ES-I3 (cell line): ENCODE measurements at regions not wholly inside any gene's neighbourhood (a gene's known extent, or its start where the extent isn't known, plus 50 kb on each side); places are given as distances from the start of the nearest gene placed in this dataset.

Experiments
- H3K36me3 ChIP-seq: 2 replicates; pipeline ENCODE4 v1.6.1; 2013; ENCODE audit warnings: mild to moderate bottlenecking, low read length, control low read depth, moderate library complexity; ENCODE audit not compliant: insufficient read depth
- H3K4me1 ChIP-seq: 2 replicates; pipeline ENCODE4 v1.6.1; 2013; ENCODE audit warnings: mild to moderate bottlenecking, control low read depth, low read length; ENCODE audit not compliant: insufficient read depth
- H3K9ac ChIP-seq: 2 replicates; pipeline ENCODE4 v1.6.1; 2013; ENCODE audit warnings: low read depth, mild to moderate bottlenecking, low read length, moderate library complexity
- H3K9me3 ChIP-seq: 2 replicates; pipeline ENCODE4 v1.6.1; 2013; ENCODE audit warnings: mild to moderate bottlenecking, low read length, moderate library complexity; ENCODE audit not compliant: control insufficient read depth, insufficient read depth

GRCh38 chr2:180625006-180625844 lies 355.2 kb upstream of the UBE2E3 start:
- Histone ChIP-seq H3K9ac (no peak overlapping the region), H3K4me1 (no peaks in the 10 kb centered on the region), H3K36me3 (no peaks in the 10 kb centered on the region), H3K9me3 (no peaks in the 10 kb centered on the region)

- Histone ChIP-seq H3K9me3 (no peaks in the 10 kb centered on the region), H3K4me1 (no peaks in the 10 kb centered on the region), H3K36me3 (no peaks in the 10 kb centered on the region), H3K9ac (no peak overlapping the region)
Observed at GRCh38 chr2:180621941-180622918, 358.2 kb upstream of the UBE2E3 start.

GRCh38 chr2:180621366-180621765 lies 359.0 kb upstream of the UBE2E3 start:
- Histone ChIP-seq H3K36me3 (no peaks in the 10 kb centered on the region), H3K4me1 (no peaks in the 10 kb centered on the region), H3K9ac (no peak overlapping the region), H3K9me3 (no peaks in the 10 kb centered on the region)

GRCh38 chr2:180618570-180618969 lies 361.8 kb upstream of the UBE2E3 start:
- H3K4me1 ChIP-seq = no peaks in the 10 kb centered on the region
- no peaks in the 10 kb centered on the region for H3K9me3 ChIP-seq
- no peaks in the 10 kb centered on the region for H3K36me3 ChIP-seq
- no peak overlapping the region for H3K9ac ChIP-seq

- H3K9ac ChIP-seq = no peak overlapping the region
- no peaks in the 10 kb centered on the region for H3K36me3 ChIP-seq
- H3K4me1 ChIP-seq = no peaks in the 10 kb centered on the region
- no peaks in the 10 kb centered on the region for H3K9me3 ChIP-seq
Observed at GRCh38 chr2:180614776-180615175, 365.6 kb upstream of the UBE2E3 start.

GRCh38 chr2:180609626-180610340 lies 370.6 kb upstream of the UBE2E3 start:
- H3K9ac ChIP-seq = no peak overlapping the region
- no peaks in the 10 kb centered on the region for H3K36me3 ChIP-seq
- H3K4me1 ChIP-seq = no peaks in the 10 kb centered on the region
- no peaks in the 10 kb centered on the region for H3K9me3 ChIP-seq

- no peaks in the 10 kb centered on the region for H3K4me1 ChIP-seq
- H3K36me3 ChIP-seq = no peaks in the 10 kb centered on the region; the same call in 1 of the 2 replicates
- H3K9ac ChIP-seq = no peak overlapping the region
- H3K9me3 ChIP-seq = no peaks in the 10 kb centered on the region
Observed at GRCh38 chr2:180607514-180608049, 372.8 kb upstream of the UBE2E3 start.

GRCh38 chr2:180604077-180604476 lies 376.3 kb upstream of the UBE2E3 start:
- Histone ChIP-seq H3K9me3 (no peaks in the 10 kb centered on the region), H3K4me1 (no peaks in the 10 kb centered on the region), H3K9ac (no peak overlapping the region), H3K36me3 (no peaks in the 10 kb centered on the region; the same call in 1 of the 2 replicates)

- H3K4me1 ChIP-seq = no peaks in the 10 kb centered on the region
- no peaks in the 10 kb centered on the region; the same call in 1 of the 2 replicates for H3K36me3 ChIP-seq
- no peaks in the 10 kb centered on the region for H3K9me3 ChIP-seq
- no peak overlapping the region for H3K9ac ChIP-seq
Observed at GRCh38 chr2:180601016-180601415, 379.4 kb upstream of the UBE2E3 start.

- Histone ChIP-seq H3K9ac (no peak overlapping the region), H3K4me1 (no peaks in the 10 kb centered on the region), H3K9me3 (no peaks in the 10 kb centered on the region), H3K36me3 (no peaks in the 10 kb centered on the region; the same call in 1 of the 2 replicates)
Observed at GRCh38 chr2:180599804-180600203, 380.6 kb upstream of the UBE2E3 start.

- Histone ChIP-seq H3K4me1 (no peaks in the 10 kb centered on the region), H3K9me3 (no peaks in the 10 kb centered on the region; the same call in 1 of the 2 replicates), H3K36me3 (no peaks in the 10 kb centered on the region), H3K9ac (no peak overlapping the region)
Observed at GRCh38 chr2:180597179-180597578, 383.2 kb upstream of the UBE2E3 start.

GRCh38 chr2:180596453-180596852 lies 384.0 kb upstream of the UBE2E3 start:
- Histone ChIP-seq H3K36me3 (no peaks in the 10 kb centered on the region), H3K9me3 (no peaks in the 10 kb centered on the region; the same call in 1 of the 2 replicates), H3K9ac (no peak overlapping the region), H3K4me1 (no peaks in the 10 kb centered on the region)

- Histone ChIP-seq H3K9ac (no peak overlapping the region), H3K9me3 (no peaks in the 10 kb centered on the region; the same call in 1 of the 2 replicates), H3K36me3 (no peaks in the 10 kb centered on the region), H3K4me1 (no peaks in the 10 kb centered on the region)
Observed at GRCh38 chr2:180591947-180592346, 388.5 kb upstream of the UBE2E3 start.
